ENCODE measurements at regions not wholly inside any gene's neighbourhood (a gene's known extent, or its start where the extent isn't known, plus 50 kb on each side); places are given as distances from the start of the nearest gene placed in this dataset.

- TF ChIP-seq RAD21 (IDR thresholded peaks at IDR 0.05; ENCODE audit: low read depth): no peak
- TF ChIP-seq CTCF (IDR thresholded peaks at IDR 0.05 in 2 of 3, conservative IDR thresholded peaks at IDR 0.05 in 1 of 3; ENCODE audit: borderline replicate concordance in 1 of 3, insufficient read depth in 1 of 3, low read depth in 2 of 3, low read length in 2 of 3): no peak
- no peak for TF ChIP-seq REST (IDR thresholded peaks at IDR 0.05; ENCODE audit: low read depth)
- TF ChIP-seq EZH2 (IDR thresholded peaks at IDR 0.05): no peak
Measured at GRCh38 chr9:108511307-108511706, 344.5 kb downstream of the ACTL7B start.

Measured in HCT116 (cell line).